GM06990 (cell line): ENCODE measurements at regions not wholly inside any gene's neighbourhood (a gene's known extent, or its start where the extent isn't known, plus 50 kb on each side); places are given as distances from the start of the nearest gene placed in this dataset.
"Not testable (repeated sequence)": the region's sequence is repeated elsewhere in the genome, so short reads cannot be mapped to it uniquely, and the experiment has no call there.

Experiments used
- DNase-seq: peaks from one replicate; pipeline ENCODE4 v3.0.0-alpha.2; 2011; ENCODE audit not compliant: insufficient read length; ENCODE audit errors: extremely low read depth
- H3K27me3 ChIP-seq: replicated peaks from 2 replicates; pipeline ENCODE4 v1.6.0; 2011; ENCODE audit warnings: low read length; ENCODE audit not compliant: control insufficient read depth, insufficient read depth
- H3K36me3 ChIP-seq: 2 replicates; pipeline ENCODE4 v1.5.1; 2011; ENCODE audit warnings: low read length; ENCODE audit not compliant: control insufficient read depth, insufficient read depth
- H3K4me3 ChIP-seq: replicated peaks from 2 replicates; pipeline ENCODE4 v1.5.1; 2011; ENCODE audit warnings: low read depth, mild to moderate bottlenecking, control low read depth, low read length
- CTCF ChIP-seq: IDR thresholded peaks from 2 replicates; pipeline ENCODE4 v1.5.1; 2011; ENCODE audit warnings: low read length, control low read depth, mild to moderate bottlenecking, inconsistent platforms; ENCODE audit not compliant: insufficient read depth, poor library complexity, severe bottlenecking

GRCh38 chr15:58355973-58356372, 75.8 kb upstream of the LIPC start:
- H3K36me3 ChIP-seq: no peaks in the 10 kb centered on the region
- no peak for DNase-seq
- no peak for TF ChIP-seq CTCF
- H3K4me3 ChIP-seq: no peak overlapping the region
- H3K27me3 ChIP-seq: no peaks in the 10 kb centered on the region

- no peak for TF ChIP-seq CTCF
- DNase-seq: no peak
- Histone ChIP-seq H3K4me3 (no peak overlapping the region), H3K27me3 (no peaks in the 10 kb centered on the region), H3K36me3 (no peaks in the 10 kb centered on the region)
Observed at GRCh38 chr15:58357529-58358476, 74.0 kb upstream of the LIPC start.

- no peak for DNase-seq
- H3K36me3 ChIP-seq: no peaks in the 10 kb centered on the region
- H3K4me3 ChIP-seq: no peak overlapping the region
- no peak for TF ChIP-seq CTCF
- H3K27me3 ChIP-seq: no peaks in the 10 kb centered on the region
Observed at GRCh38 chr15:58360421-58361090, 71.2 kb upstream of the LIPC start.

GRCh38 chr15:58361273-58361759, 70.5 kb upstream of the LIPC start:
- DNase-seq: no peak
- TF ChIP-seq CTCF: no peak
- H3K36me3 ChIP-seq: no peaks in the 10 kb centered on the region
- H3K27me3 ChIP-seq: no peaks in the 10 kb centered on the region
- no peak overlapping the region for H3K4me3 ChIP-seq

GRCh38 chr15:58362262-58362922, 69.4 kb upstream of the LIPC start:
- no peaks in the 10 kb centered on the region for H3K27me3 ChIP-seq
- H3K36me3 ChIP-seq: no peaks in the 10 kb centered on the region
- no peak for TF ChIP-seq CTCF
- no peak for DNase-seq
- no peak overlapping the region for H3K4me3 ChIP-seq

GRCh38 chr15:58363118-58363517, 68.7 kb upstream of the LIPC start:
- not testable (repeated sequence) for H3K27me3 ChIP-seq, H3K4me3 ChIP-seq, H3K36me3 ChIP-seq, DNase-seq

- not testable (repeated sequence) for H3K36me3 ChIP-seq, H3K4me3 ChIP-seq, H3K27me3 ChIP-seq, DNase-seq
Observed at GRCh38 chr15:58363673-58364072, 68.1 kb upstream of the LIPC start.

- not testable (repeated sequence) for H3K27me3 ChIP-seq, DNase-seq, H3K4me3 ChIP-seq, H3K36me3 ChIP-seq
Observed at GRCh38 chr15:58365098-58365497, 66.7 kb upstream of the LIPC start.
